GM18858 (cell line): ENCODE measurements at regions not wholly inside any gene's neighbourhood (a gene's known extent, or its start where the extent isn't known, plus 50 kb on each side); places are given as distances from the start of the nearest gene placed in this dataset.
"Not testable (repeated sequence)": the region's sequence is repeated elsewhere in the genome, so short reads cannot be mapped to it uniquely, and the experiment has no call there.

ENCODE experiments used
- ATAC-seq: cut with Tn5 transposase; IDR thresholded peaks from one replicate; pipeline ENCODE4 v1.9.1; 2021; ENCODE audit not compliant: unreplicated experiment

GRCh38 chrX:3876393-3876792 is 162.9 kb upstream of the PRKX start:
- not testable (repeated sequence) for ATAC-seq

GRCh38 chrX:3875638-3876037 is 162.2 kb upstream of the PRKX start:
- ATAC-seq, result not testable (repeated sequence)

- ATAC-seq, result not testable (repeated sequence)
Observed at GRCh38 chrX:3872226-3872879, 158.9 kb upstream of the PRKX start.

GRCh38 chrX:3867067-3867831 is 153.8 kb upstream of the PRKX start:
- not testable (repeated sequence) for ATAC-seq

- not testable (repeated sequence) for ATAC-seq
Observed at GRCh38 chrX:3858332-3858731, 144.9 kb upstream of the PRKX start.

GRCh38 chrX:3843522-3844145 is 130.2 kb upstream of the PRKX start:
- peak; percentile 92 for ATAC-seq

GRCh38 chrX:3842822-3843521 is 129.5 kb upstream of the PRKX start:
- peak; percentile 34 for ATAC-seq

- not testable (repeated sequence) for ATAC-seq
Observed at GRCh38 chrX:3838754-3839153, 125.3 kb upstream of the PRKX start.

- ATAC-seq, result not testable (repeated sequence)
Observed at GRCh38 chrX:3837958-3838643, 124.7 kb upstream of the PRKX start.

- not testable (repeated sequence) for ATAC-seq
Observed at GRCh38 chrX:3837211-3837610, 123.8 kb upstream of the PRKX start.

- not testable (repeated sequence) for ATAC-seq
Observed at GRCh38 chrX:3833761-3834542, 120.5 kb upstream of the PRKX start.

- not testable (repeated sequence) for ATAC-seq
Observed at GRCh38 chrX:3830020-3830419, 116.6 kb upstream of the PRKX start.

- ATAC-seq, result not testable (repeated sequence)
Observed at GRCh38 chrX:3829041-3829531, 115.6 kb upstream of the PRKX start.

- ATAC-seq, result not testable (repeated sequence)
Observed at GRCh38 chrX:3828378-3829040, 115.1 kb upstream of the PRKX start.

GRCh38 chrX:3824008-3824407 is 110.6 kb upstream of the PRKX start:
- ATAC-seq, result peak; percentile 56

GRCh38 chrX:3820167-3820566 is 106.7 kb upstream of the PRKX start:
- ATAC-seq, result no peak

GRCh38 chrX:3817480-3817879 is 104.0 kb upstream of the PRKX start:
- not testable (repeated sequence) for ATAC-seq

GRCh38 chrX:3815896-3816664 is 102.6 kb upstream of the PRKX start:
- ATAC-seq, result no peak
